NB4 (cell line): ENCODE measurements at regions not wholly inside any gene's neighbourhood (a gene's known extent, or its start where the extent isn't known, plus 50 kb on each side); places are given as distances from the start of the nearest gene placed in this dataset.

Source experiments
- MAX ChIP-seq: IDR thresholded peaks from 2 replicates; pipeline ENCODE4 v1.6.1; 2011; ENCODE audit warnings: low read depth, low read length
- MYC ChIP-seq: IDR thresholded peaks from 2 replicates; pipeline ENCODE4 v1.6.1; 2011; ENCODE audit warnings: low read depth, low read length
- POLR2A ChIP-seq: IDR thresholded peaks from 2 replicates; pipeline ENCODE4 v1.6.1; 2011; ENCODE audit warnings: mild to moderate bottlenecking; ENCODE audit not compliant: insufficient read length; ENCODE audit errors: extremely low read depth
- TF ChIP-seq, protein P1 (sequence below): IDR thresholded peaks from one replicate; pipeline ENCODE4 v1.5.1; 2012; ENCODE audit warnings: low read depth, low read length

DNA sequence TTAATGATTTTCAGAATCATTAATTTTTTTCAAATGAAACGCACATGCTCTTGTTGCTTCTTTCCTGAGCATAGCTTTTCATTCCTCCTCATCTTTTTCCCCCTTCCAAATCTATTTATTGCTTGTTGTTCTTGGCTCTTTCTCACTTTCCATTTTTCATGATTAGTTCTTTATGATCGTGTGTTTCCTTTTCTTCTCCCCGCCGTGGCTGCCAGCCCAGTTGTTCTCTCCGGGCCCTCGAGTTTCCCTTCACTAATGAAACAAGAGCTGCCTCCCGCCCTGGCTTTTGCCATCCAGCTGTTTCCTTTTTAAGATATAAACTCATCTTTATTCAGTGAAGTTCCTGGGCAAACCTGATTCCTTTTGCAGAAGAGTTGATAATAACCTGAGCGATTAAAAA is 170.2 kb upstream of the NR2F2 start:
- TF ChIP-seq, protein P1, sequence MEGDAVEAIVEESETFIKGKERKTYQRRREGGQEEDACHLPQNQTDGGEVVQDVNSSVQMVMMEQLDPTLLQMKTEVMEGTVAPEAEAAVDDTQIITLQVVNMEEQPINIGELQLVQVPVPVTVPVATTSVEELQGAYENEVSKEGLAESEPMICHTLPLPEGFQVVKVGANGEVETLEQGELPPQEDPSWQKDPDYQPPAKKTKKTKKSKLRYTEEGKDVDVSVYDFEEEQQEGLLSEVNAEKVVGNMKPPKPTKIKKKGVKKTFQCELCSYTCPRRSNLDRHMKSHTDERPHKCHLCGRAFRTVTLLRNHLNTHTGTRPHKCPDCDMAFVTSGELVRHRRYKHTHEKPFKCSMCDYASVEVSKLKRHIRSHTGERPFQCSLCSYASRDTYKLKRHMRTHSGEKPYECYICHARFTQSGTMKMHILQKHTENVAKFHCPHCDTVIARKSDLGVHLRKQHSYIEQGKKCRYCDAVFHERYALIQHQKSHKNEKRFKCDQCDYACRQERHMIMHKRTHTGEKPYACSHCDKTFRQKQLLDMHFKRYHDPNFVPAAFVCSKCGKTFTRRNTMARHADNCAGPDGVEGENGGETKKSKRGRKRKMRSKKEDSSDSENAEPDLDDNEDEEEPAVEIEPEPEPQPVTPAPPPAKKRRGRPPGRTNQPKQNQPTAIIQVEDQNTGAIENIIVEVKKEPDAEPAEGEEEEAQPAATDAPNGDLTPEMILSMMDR = no peak
- no peak for TF ChIP-seq MAX
- TF ChIP-seq POLR2A = no peak
- no peak for TF ChIP-seq MYC
